A549 (cell line): ENCODE measurements at regions not wholly inside any gene's neighbourhood (a gene's known extent, or its start where the extent isn't known, plus 50 kb on each side); places are given as distances from the start of the nearest gene placed in this dataset.

Experiments
- CBX8 ChIP-seq: fragments of 200-600 bp; sonication (generic); IDR thresholded peaks from 2 replicates; pipeline ENCODE4 v1.6.1; 2016
- CHD4 ChIP-seq: fragments of 200-600 bp; sonication (generic); IDR thresholded peaks from 2 replicates; pipeline ENCODE4 v1.6.1; 2016; ENCODE audit warnings: antibody characterized with exemption, mild to moderate bottlenecking, borderline replicate concordance
- EP300 ChIP-seq, 2 experiments: fragments of >200 bp; sonication (Bioruptor Twin); formaldehyde crosslinking; IDR thresholded peaks; 2 replicates in 1 of 2; 3 replicates in 1 of 2; pipeline ENCODE4 v1.6.1; 2016 to 2017
- JUN ChIP-seq, 2 experiments: fragments of >200 bp; sonication (Bioruptor Twin); formaldehyde crosslinking; IDR thresholded peaks; 2 replicates in 1 of 2; 3 replicates in 1 of 2; pipeline ENCODE4 v1.6.1; 2016 to 2017
- MAFK ChIP-seq: fragments of 450-650 bp; IDR thresholded peaks from 2 replicates; pipeline ENCODE4 v1.6.1; 2014; ENCODE audit not compliant: partially characterized antibody
- POLR2A ChIP-seq: IDR thresholded peaks from 2 replicates; pipeline ENCODE4 v1.6.1; 2012; ENCODE audit warnings: mild to moderate bottlenecking, low read length
- RFX5 ChIP-seq: fragments of 450-650 bp; IDR thresholded peaks from 2 replicates; pipeline ENCODE4 v1.7.1; 2014; ENCODE audit warnings: antibody characterized with exemption, mild to moderate bottlenecking, moderate library complexity
- TF ChIP-seq, protein P1 (sequence below): fragments of >200 bp; sonication (Bioruptor Twin); formaldehyde crosslinking; IDR thresholded peaks from 3 replicates; pipeline ENCODE4 v1.5.1; 2016
- TF ChIP-seq, protein P2 (sequence below): fragments of 200-600 bp; sonication (generic); IDR thresholded peaks from 2 replicates; pipeline ENCODE4 v1.6.1; 2016; ENCODE audit warnings: antibody characterized with exemption, mild to moderate bottlenecking, moderate library complexity

DNA sequence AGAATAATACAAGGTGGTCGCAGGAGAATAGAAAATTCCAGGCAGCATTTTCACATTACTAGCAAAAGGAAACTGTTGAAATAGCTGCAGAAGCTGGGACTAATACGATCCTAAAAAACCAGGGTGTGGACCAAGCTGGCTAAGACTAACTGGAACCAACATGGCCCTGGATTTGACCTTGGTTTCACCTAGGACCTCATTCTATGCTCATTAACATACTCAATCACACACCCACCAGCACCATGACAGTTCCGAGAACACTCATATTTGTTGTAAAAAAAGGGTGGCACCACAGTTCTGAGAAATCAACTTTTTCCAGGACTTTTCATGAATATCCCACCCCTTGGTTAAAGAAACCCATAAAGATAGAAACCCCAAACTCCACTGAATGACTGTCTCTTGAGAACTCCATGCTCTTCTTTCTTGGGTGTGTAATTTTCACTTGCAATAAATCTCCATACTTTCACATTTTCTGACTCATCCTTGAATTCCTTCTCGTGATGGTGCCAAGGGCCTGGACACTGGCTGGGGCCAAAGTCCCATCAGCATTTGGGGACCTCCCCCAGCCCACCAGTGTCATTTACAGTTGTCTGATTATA lies 164.3 kb upstream of the CHST9 start:
- TF ChIP-seq POLR2A: no peak
- TF ChIP-seq, protein P1, sequence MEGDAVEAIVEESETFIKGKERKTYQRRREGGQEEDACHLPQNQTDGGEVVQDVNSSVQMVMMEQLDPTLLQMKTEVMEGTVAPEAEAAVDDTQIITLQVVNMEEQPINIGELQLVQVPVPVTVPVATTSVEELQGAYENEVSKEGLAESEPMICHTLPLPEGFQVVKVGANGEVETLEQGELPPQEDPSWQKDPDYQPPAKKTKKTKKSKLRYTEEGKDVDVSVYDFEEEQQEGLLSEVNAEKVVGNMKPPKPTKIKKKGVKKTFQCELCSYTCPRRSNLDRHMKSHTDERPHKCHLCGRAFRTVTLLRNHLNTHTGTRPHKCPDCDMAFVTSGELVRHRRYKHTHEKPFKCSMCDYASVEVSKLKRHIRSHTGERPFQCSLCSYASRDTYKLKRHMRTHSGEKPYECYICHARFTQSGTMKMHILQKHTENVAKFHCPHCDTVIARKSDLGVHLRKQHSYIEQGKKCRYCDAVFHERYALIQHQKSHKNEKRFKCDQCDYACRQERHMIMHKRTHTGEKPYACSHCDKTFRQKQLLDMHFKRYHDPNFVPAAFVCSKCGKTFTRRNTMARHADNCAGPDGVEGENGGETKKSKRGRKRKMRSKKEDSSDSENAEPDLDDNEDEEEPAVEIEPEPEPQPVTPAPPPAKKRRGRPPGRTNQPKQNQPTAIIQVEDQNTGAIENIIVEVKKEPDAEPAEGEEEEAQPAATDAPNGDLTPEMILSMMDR: no peak
- no peak for TF ChIP-seq EP300 (IDR thresholded peaks at IDR 0.05)
- no peak for TF ChIP-seq CHD4
- no peak for TF ChIP-seq RFX5
- TF ChIP-seq, protein P2, sequence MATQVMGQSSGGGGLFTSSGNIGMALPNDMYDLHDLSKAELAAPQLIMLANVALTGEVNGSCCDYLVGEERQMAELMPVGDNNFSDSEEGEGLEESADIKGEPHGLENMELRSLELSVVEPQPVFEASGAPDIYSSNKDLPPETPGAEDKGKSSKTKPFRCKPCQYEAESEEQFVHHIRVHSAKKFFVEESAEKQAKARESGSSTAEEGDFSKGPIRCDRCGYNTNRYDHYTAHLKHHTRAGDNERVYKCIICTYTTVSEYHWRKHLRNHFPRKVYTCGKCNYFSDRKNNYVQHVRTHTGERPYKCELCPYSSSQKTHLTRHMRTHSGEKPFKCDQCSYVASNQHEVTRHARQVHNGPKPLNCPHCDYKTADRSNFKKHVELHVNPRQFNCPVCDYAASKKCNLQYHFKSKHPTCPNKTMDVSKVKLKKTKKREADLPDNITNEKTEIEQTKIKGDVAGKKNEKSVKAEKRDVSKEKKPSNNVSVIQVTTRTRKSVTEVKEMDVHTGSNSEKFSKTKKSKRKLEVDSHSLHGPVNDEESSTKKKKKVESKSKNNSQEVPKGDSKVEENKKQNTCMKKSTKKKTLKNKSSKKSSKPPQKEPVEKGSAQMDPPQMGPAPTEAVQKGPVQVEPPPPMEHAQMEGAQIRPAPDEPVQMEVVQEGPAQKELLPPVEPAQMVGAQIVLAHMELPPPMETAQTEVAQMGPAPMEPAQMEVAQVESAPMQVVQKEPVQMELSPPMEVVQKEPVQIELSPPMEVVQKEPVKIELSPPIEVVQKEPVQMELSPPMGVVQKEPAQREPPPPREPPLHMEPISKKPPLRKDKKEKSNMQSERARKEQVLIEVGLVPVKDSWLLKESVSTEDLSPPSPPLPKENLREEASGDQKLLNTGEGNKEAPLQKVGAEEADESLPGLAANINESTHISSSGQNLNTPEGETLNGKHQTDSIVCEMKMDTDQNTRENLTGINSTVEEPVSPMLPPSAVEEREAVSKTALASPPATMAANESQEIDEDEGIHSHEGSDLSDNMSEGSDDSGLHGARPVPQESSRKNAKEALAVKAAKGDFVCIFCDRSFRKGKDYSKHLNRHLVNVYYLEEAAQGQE: no peak
- TF ChIP-seq CBX8: no peak
- no peak for TF ChIP-seq JUN (IDR thresholded peaks at IDR 0.05)
- no peak for TF ChIP-seq MAFK
